H9 (cell line): ENCODE measurements at regions not wholly inside any gene's neighbourhood (a gene's known extent, or its start where the extent isn't known, plus 50 kb on each side); places are given as distances from the start of the nearest gene placed in this dataset.

ENCODE experiments used
- DNase-seq: peaks from one replicate; pipeline ENCODE4 v3.0.0-alpha.2; 2017
- H2AFZ ChIP-seq: one replicate; pipeline ENCODE4 v1.6.1; 2013; ENCODE audit warnings: mild to moderate bottlenecking, low read length, control low read depth, moderate library complexity
- H2AK5ac ChIP-seq: 2 replicates; pipeline ENCODE4 v1.6.1; 2013; ENCODE audit warnings: low read length, control low read depth, mixed read lengths; ENCODE audit not compliant: insufficient read length
- H2BK120ac ChIP-seq: one replicate; pipeline ENCODE4 v1.6.1; 2013; ENCODE audit warnings: low read depth, mild to moderate bottlenecking, low read length, control low read depth, inconsistent platforms; ENCODE audit not compliant: poor library complexity, severe bottlenecking
- H2BK12ac ChIP-seq: 2 replicates; pipeline ENCODE4 v1.6.1; 2013; ENCODE audit warnings: low read length, control low read depth, mixed read lengths, low read depth; ENCODE audit not compliant: insufficient read length
- H2BK15ac ChIP-seq: 2 replicates; pipeline ENCODE4 v1.6.1; 2013; ENCODE audit warnings: low read depth, low read length, control low read depth
- H2BK20ac ChIP-seq: one replicate; pipeline ENCODE4 v1.6.1; 2013; ENCODE audit warnings: low read depth, mild to moderate bottlenecking, low read length, control low read depth, inconsistent platforms; ENCODE audit not compliant: poor library complexity, severe bottlenecking
- H2BK5ac ChIP-seq: 2 replicates; pipeline ENCODE4 v1.6.1; 2013; ENCODE audit warnings: low read length, control low read depth, mixed read lengths; ENCODE audit not compliant: insufficient read length
- H3K14ac ChIP-seq: 2 replicates; pipeline ENCODE4 v1.6.1; 2013; ENCODE audit warnings: low read length, control low read depth; ENCODE audit not compliant: insufficient read depth
- H3K18ac ChIP-seq: 2 replicates; pipeline ENCODE4 v1.6.1; 2013; ENCODE audit warnings: low read depth, mild to moderate bottlenecking, mixed read lengths, low read length, control low read depth; ENCODE audit not compliant: insufficient read length
- H3K23ac ChIP-seq: 2 replicates; pipeline ENCODE4 v1.6.1; 2013; ENCODE audit warnings: low read length, control low read depth, mixed read lengths, low read depth; ENCODE audit not compliant: insufficient read length
- H3K23me2 ChIP-seq: 2 replicates; pipeline ENCODE4 v1.6.1; 2013; ENCODE audit warnings: low read depth, mild to moderate bottlenecking, mixed read lengths, low read length, control low read depth; ENCODE audit not compliant: insufficient read length, poor library complexity, severe bottlenecking
- H3K27ac ChIP-seq: 2 replicates; pipeline ENCODE4 v1.5.1; 2013; ENCODE audit warnings: low read length, control low read depth, mixed read lengths, low read depth; ENCODE audit not compliant: insufficient read length
- H3K27me3 ChIP-seq: 2 replicates; pipeline ENCODE4 v1.6.1; 2013; ENCODE audit warnings: low read length, control low read depth, inconsistent platforms; ENCODE audit not compliant: insufficient read depth
- H3K4ac ChIP-seq: 2 replicates; pipeline ENCODE4 v1.6.1; 2013; ENCODE audit warnings: low read depth, mild to moderate bottlenecking, control low read depth, inconsistent platforms, low read length, moderate library complexity
- H3K4me1 ChIP-seq: 2 replicates; pipeline ENCODE4 v1.6.1; 2013; ENCODE audit warnings: low read length, control low read depth, inconsistent platforms; ENCODE audit not compliant: insufficient read depth
- H3K4me2 ChIP-seq: 2 replicates; pipeline ENCODE4 v1.6.1; 2013; ENCODE audit warnings: low read length, control low read depth, mixed read lengths; ENCODE audit not compliant: insufficient read length, insufficient read depth
- H3K56ac ChIP-seq: 2 replicates; pipeline ENCODE4 v1.6.1; 2013; ENCODE audit warnings: low read depth, mild to moderate bottlenecking, mixed read lengths, low read length, control low read depth; ENCODE audit not compliant: insufficient read length
- H3K79me1 ChIP-seq: 2 replicates; pipeline ENCODE4 v1.6.1; 2013; ENCODE audit warnings: low read depth, mild to moderate bottlenecking, moderate library complexity, low read length, control low read depth, inconsistent platforms; ENCODE audit not compliant: insufficient read depth, poor library complexity, severe bottlenecking
- H3K79me2 ChIP-seq: 2 replicates; pipeline ENCODE4 v1.6.1; 2013; ENCODE audit warnings: low read length, control low read depth, inconsistent platforms; ENCODE audit not compliant: insufficient read depth
- H3K9ac ChIP-seq: 2 replicates; pipeline ENCODE4 v1.6.1; 2013; ENCODE audit warnings: low read length, control low read depth, mixed read lengths; ENCODE audit not compliant: insufficient read length; ENCODE audit errors: extremely low read depth
- H3K9me3 ChIP-seq: one replicate; pipeline ENCODE4 v1.6.1; 2013; ENCODE audit warnings: low read depth, low read length, inconsistent platforms; ENCODE audit not compliant: control insufficient read depth
- H3T11ph ChIP-seq: one replicate; pipeline ENCODE4 v1.6.1; 2013; ENCODE audit warnings: mild to moderate bottlenecking, low read length, control low read depth, inconsistent platforms
- H4K20me1 ChIP-seq: one replicate; pipeline ENCODE4 v1.6.1; 2013; ENCODE audit not compliant: control insufficient read depth, insufficient read length, insufficient read depth
- H4K5ac ChIP-seq: 2 replicates; pipeline ENCODE4 v1.6.1; 2013; ENCODE audit warnings: low read depth, mild to moderate bottlenecking, mixed read lengths, low read length, control low read depth; ENCODE audit not compliant: insufficient read length
- H4K8ac ChIP-seq: replicated peaks from 2 replicates; pipeline ENCODE4 v1.6.1; 2013; ENCODE audit warnings: low read length, control low read depth, mixed read lengths, low read depth; ENCODE audit not compliant: insufficient read length
- H4K91ac ChIP-seq: 2 replicates; pipeline ENCODE4 v1.6.1; 2013; ENCODE audit warnings: low read depth, mild to moderate bottlenecking, moderate library complexity, mixed read lengths, low read length, control low read depth; ENCODE audit not compliant: insufficient read length
- H3K27ac Mint-ChIP-seq, 3 experiments: 2 replicates in 2 of 3; 3 replicates in 1 of 3; pipeline ENCODE4 v1.8.0; 2020 to 2021; ENCODE audit warnings: mixed read lengths in 3 of 3, mild to moderate bottlenecking in 1 of 3, moderate library complexity in 1 of 3
- H3K27me3 Mint-ChIP-seq: 2 replicates; pipeline ENCODE4 v1.8.0; 2021; ENCODE audit warnings: low read depth, mild to moderate bottlenecking, moderate library complexity, mixed read lengths
- H3K36me3 Mint-ChIP-seq, 3 experiments: 2 replicates in 2 of 3; 3 replicates in 1 of 3; pipeline ENCODE4 v1.8.0; 2020 to 2021; ENCODE audit warnings: low read depth in 3 of 3, mixed read lengths in 3 of 3; ENCODE audit not compliant: insufficient read depth in 1 of 3
- H3K4me1 Mint-ChIP-seq, 2 experiments: 2 replicates each; pipeline ENCODE4 v1.8.0; 2020; ENCODE audit warnings: mixed read lengths in 2 of 2
- H3K4me3 Mint-ChIP-seq, 2 experiments: 2 replicates in 1 of 2; 3 replicates in 1 of 2; pipeline ENCODE4 v1.8.0; 2020 to 2021; ENCODE audit warnings: mild to moderate bottlenecking in 2 of 2, mixed read lengths in 2 of 2, moderate library complexity in 1 of 2
- H3K9me3 Mint-ChIP-seq, 2 experiments: 2 replicates in 1 of 2; 3 replicates in 1 of 2; pipeline ENCODE4 v1.8.0; 2020; ENCODE audit warnings: mild to moderate bottlenecking in 2 of 2, mixed read lengths in 2 of 2, moderate library complexity in 1 of 2
- WGBS: extraction: QIAGEN DNeasy Blood & Tissue Kit; methylation state at CpG from one replicate; pipeline ENCODE4 v1.1.7; 2013; ENCODE audit warnings: missing lambda C conversion rate, low lambda C conversion rate, mixed read lengths; ENCODE audit not compliant: insufficient read length; ENCODE audit errors: extremely low coverage; 5-methylcytosine and 5-hydroxymethylcytosine counted together
- TF ChIP-seq, protein P1 (sequence below): fragments of 200-600 bp; sonication (generic); conservative IDR thresholded peaks from 3 replicates; pipeline ENCODE4 v1.8.0; 2021; ENCODE audit warnings: antibody characterized with exemption, mild to moderate bottlenecking

DNA sequence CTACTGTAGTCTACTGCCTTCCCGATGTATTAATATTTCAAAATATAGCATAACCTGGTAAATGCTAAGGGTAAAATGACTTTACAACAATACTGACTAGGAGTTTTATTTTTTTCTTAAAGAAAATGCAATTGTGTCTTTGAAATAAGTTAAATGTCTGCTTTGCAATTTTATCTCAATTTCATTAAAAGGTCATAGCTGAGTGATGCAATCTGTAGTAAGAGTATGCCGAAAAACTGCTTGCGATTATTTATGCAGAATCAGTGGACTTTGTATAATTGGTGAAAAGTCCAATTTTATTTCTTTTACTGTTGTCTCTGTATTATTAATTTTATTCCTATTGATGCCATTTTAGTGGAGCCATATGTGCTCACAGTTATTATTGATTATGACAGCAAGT is 1143.6 kb upstream of the EPHA6 start:
- no peak overlapping the region for H2BK20ac ChIP-seq
- H3K27me3 ChIP-seq = no peaks in the 10 kb centered on the region
- no peak overlapping the region for H3K56ac ChIP-seq
- no peaks in the 10 kb centered on the region for H4K20me1 ChIP-seq
- no peaks in the 10 kb centered on the region for H3K4me1 Mint-ChIP-seq
- H2BK12ac ChIP-seq = no peak overlapping the region
- no CpG with 5 or more reads among the region's 3 CpGs for WGBS
- no peak overlapping the region for H3K4me2 ChIP-seq
- no peak overlapping the region for H3K9ac ChIP-seq
- no peak overlapping the region for H4K5ac ChIP-seq
- H3K4ac ChIP-seq = no peak overlapping the region
- H3K4me1 ChIP-seq = no peaks in the 10 kb centered on the region
- DNase-seq = no peak
- no peaks in the 10 kb centered on the region for H3K79me1 ChIP-seq
- H2BK15ac ChIP-seq = no peak overlapping the region
- no peak overlapping the region for H3T11ph ChIP-seq
- no peaks in the 10 kb centered on the region for H3K79me2 ChIP-seq
- H3K36me3 Mint-ChIP-seq = no peaks in the 10 kb centered on the region
- H3K4me3 Mint-ChIP-seq = no peak overlapping the region
- no peak overlapping the region for H2AK5ac ChIP-seq
- no peak overlapping the region for H4K8ac ChIP-seq
- H3K27ac Mint-ChIP-seq = no peak overlapping the region
- H2BK120ac ChIP-seq = no peak overlapping the region
- no peak overlapping the region for H2BK5ac ChIP-seq
- H3K14ac ChIP-seq = no peak overlapping the region
- H3K23ac ChIP-seq = no peak overlapping the region
- no peaks in the 10 kb centered on the region for H3K9me3 Mint-ChIP-seq
- no peak overlapping the region for H4K91ac ChIP-seq
- H3K27me3 Mint-ChIP-seq = no peaks in the 10 kb centered on the region
- no peaks in the 10 kb centered on the region for H3K9me3 ChIP-seq
- TF ChIP-seq, protein P1, sequence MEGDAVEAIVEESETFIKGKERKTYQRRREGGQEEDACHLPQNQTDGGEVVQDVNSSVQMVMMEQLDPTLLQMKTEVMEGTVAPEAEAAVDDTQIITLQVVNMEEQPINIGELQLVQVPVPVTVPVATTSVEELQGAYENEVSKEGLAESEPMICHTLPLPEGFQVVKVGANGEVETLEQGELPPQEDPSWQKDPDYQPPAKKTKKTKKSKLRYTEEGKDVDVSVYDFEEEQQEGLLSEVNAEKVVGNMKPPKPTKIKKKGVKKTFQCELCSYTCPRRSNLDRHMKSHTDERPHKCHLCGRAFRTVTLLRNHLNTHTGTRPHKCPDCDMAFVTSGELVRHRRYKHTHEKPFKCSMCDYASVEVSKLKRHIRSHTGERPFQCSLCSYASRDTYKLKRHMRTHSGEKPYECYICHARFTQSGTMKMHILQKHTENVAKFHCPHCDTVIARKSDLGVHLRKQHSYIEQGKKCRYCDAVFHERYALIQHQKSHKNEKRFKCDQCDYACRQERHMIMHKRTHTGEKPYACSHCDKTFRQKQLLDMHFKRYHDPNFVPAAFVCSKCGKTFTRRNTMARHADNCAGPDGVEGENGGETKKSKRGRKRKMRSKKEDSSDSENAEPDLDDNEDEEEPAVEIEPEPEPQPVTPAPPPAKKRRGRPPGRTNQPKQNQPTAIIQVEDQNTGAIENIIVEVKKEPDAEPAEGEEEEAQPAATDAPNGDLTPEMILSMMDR = no peak
- no peaks in the 10 kb centered on the region for H3K23me2 ChIP-seq
- H2AFZ ChIP-seq = no peak overlapping the region
- H3K27ac ChIP-seq = no peak overlapping the region
- no peak overlapping the region for H3K18ac ChIP-seq
